H1 (cell line): ENCODE measurements at regions not wholly inside any gene's neighbourhood (a gene's known extent, or its start where the extent isn't known, plus 50 kb on each side); places are given as distances from the start of the nearest gene placed in this dataset.
"Not testable (repeated sequence)": the region's sequence is repeated elsewhere in the genome, so short reads cannot be mapped to it uniquely, and the experiment has no call there.

ENCODE experiments used
- CTCF ChIA-PET: fragments of 300-600 bp; sonication (Branson Sonifier 250); formaldehyde crosslinking; loops from one replicate; lab custom pipeline; 2021; ENCODE audit not compliant: partially characterized antibody; lab: Charles Lee
- POLR2A ChIA-PET: fragments of 300-600 bp; sonication (Branson Sonifier 250); formaldehyde crosslinking; loops from one replicate; lab custom pipeline; 2021; ENCODE audit warnings: inconsistent platforms; ENCODE audit not compliant: partially characterized antibody; lab: Charles Lee
- DNase-seq, 2 experiments: peaks; one replicate each; pipeline versions ENCODE4 v3.0.0 to v3.0.0-alpha.2; 2010 to 2022; ENCODE audit warnings: low spot score in 2 of 2, low read depth in 1 of 2, mixed read lengths in 1 of 2
- FAIRE-seq: peaks from 2 replicates; lab custom pipeline; 2011; peaks lifted over from hg19 to GRCh38; lab: Jason Lieb, UNC
- H2AFZ ChIP-seq: 2 replicates; pipeline ENCODE4 v1.8.1; 2012; ENCODE audit warnings: low read length, inconsistent platforms
- H2AK5ac ChIP-seq: 2 replicates; pipeline ENCODE4 v1.6.1; 2013; ENCODE audit warnings: low read depth, low read length
- H2BK120ac ChIP-seq: replicated peaks from 2 replicates; pipeline ENCODE3; 2013; ENCODE audit warnings: low read depth, low read length, inconsistent platforms
- H2BK12ac ChIP-seq: 2 replicates; pipeline ENCODE4 v1.6.1; 2013; ENCODE audit warnings: low read depth, low read length
- H2BK15ac ChIP-seq: 2 replicates; pipeline ENCODE4 v1.6.1; 2013; ENCODE audit warnings: low read length
- H2BK20ac ChIP-seq: 2 replicates; pipeline ENCODE4 v1.6.1; 2013; ENCODE audit warnings: low read length
- H2BK5ac ChIP-seq: 2 replicates; pipeline ENCODE4 v1.6.1; 2013; ENCODE audit warnings: low read depth, low read length
- H3K14ac ChIP-seq: 2 replicates; pipeline ENCODE4 v1.6.1; 2013; ENCODE audit warnings: inconsistent platforms; ENCODE audit not compliant: insufficient read length
- H3K18ac ChIP-seq: 2 replicates; pipeline ENCODE4 v1.6.1; 2013; ENCODE audit warnings: low read length; ENCODE audit errors: extremely low read depth
- H3K23ac ChIP-seq: 2 replicates; pipeline ENCODE4 v1.6.1; 2013; ENCODE audit warnings: inconsistent platforms; ENCODE audit not compliant: insufficient read length
- H3K23me2 ChIP-seq: 2 replicates; pipeline ENCODE4 v1.6.1; 2013; ENCODE audit warnings: low read depth, low read length
- H3K27ac ChIP-seq: 2 replicates; pipeline ENCODE4 v1.6.1; 2011; ENCODE audit warnings: low read depth, low read length, inconsistent platforms
- H3K27me3 ChIP-seq, 4 experiments: replicated peaks in 1 of 4; 1 replicate in 1 of 4; 2 replicates in 3 of 4; pipeline versions ENCODE4 v1.6.1 to v1.8.1; 2011 to 2013; ENCODE audit warnings: low read length in 3 of 4, mild to moderate bottlenecking in 3 of 4, inconsistent platforms in 2 of 4, mixed read lengths in 2 of 4, moderate library complexity in 1 of 4; ENCODE audit not compliant: control insufficient read depth in 3 of 4, insufficient read depth in 3 of 4; ENCODE audit errors: extremely low read depth in 1 of 4
- H3K36me3 ChIP-seq, 4 experiments: 2 replicates each; pipeline versions ENCODE4 v1.6.1 to v1.8.1; 2011 to 2013; ENCODE audit warnings: mild to moderate bottlenecking in 4 of 4, low read length in 3 of 4, moderate library complexity in 2 of 4, control low read depth in 1 of 4, inconsistent platforms in 1 of 4; ENCODE audit not compliant: insufficient read depth in 4 of 4, control insufficient read depth in 2 of 4
- H3K4ac ChIP-seq: replicated peaks from 2 replicates; pipeline ENCODE3; 2013; ENCODE audit warnings: low read length, low read depth, mixed read lengths, inconsistent platforms; ENCODE audit not compliant: insufficient read length
- H3K4me1 ChIP-seq, 4 experiments: replicated peaks in 1 of 4; 1 replicate in 1 of 4; 2 replicates in 3 of 4; pipeline versions ENCODE4 v1.6.1 to v1.8.1; 2011 to 2013; ENCODE audit warnings: low read length in 3 of 4, inconsistent platforms in 2 of 4, mixed read lengths in 1 of 4; ENCODE audit not compliant: insufficient read depth in 4 of 4, control insufficient read depth in 3 of 4
- H3K4me2 ChIP-seq, 2 experiments: 2 replicates each; pipeline versions ENCODE4 v1.6.1 to v1.8.1; 2011 to 2013; ENCODE audit warnings: low read depth in 2 of 2, low read length in 2 of 2, control low read depth in 1 of 2, inconsistent platforms in 1 of 2, mild to moderate bottlenecking in 1 of 2; ENCODE audit not compliant: insufficient read depth in 1 of 2
- H3K4me3 ChIP-seq, 4 experiments: fragments of 200-600, 300-600 bp in 1 of 4; sonication (generic), shearing (Covaris generic), sonication (Bioruptor Twin) in 1 of 4; 2 replicates each; pipeline versions ENCODE4 v1.5.1 to v1.8.1; 2011 to 2016; ENCODE audit warnings: low read length in 4 of 4, low read depth in 3 of 4, control low read depth in 2 of 4, inconsistent platforms in 2 of 4, mild to moderate bottlenecking in 2 of 4, mixed read lengths in 1 of 4, moderate library complexity in 1 of 4; ENCODE audit not compliant: insufficient read depth in 2 of 4; ENCODE audit errors: extremely low read depth in 1 of 4
- H3K56ac ChIP-seq: replicated peaks from 2 replicates; pipeline ENCODE3; 2013; ENCODE audit warnings: low read depth, mild to moderate bottlenecking, mixed read lengths, low read length, inconsistent platforms; ENCODE audit not compliant: insufficient read length
- H3K79me1 ChIP-seq: 2 replicates; pipeline ENCODE4 v1.6.1; 2013; ENCODE audit warnings: low read depth, low read length, control low read depth
- H3K79me2 ChIP-seq, 2 experiments: 2 replicates each; pipeline versions ENCODE4 v1.6.1 to v1.8.1; 2012 to 2013; ENCODE audit warnings: low read length in 2 of 2, mild to moderate bottlenecking in 2 of 2, inconsistent platforms in 1 of 2; ENCODE audit not compliant: insufficient read depth in 2 of 2, control insufficient read depth in 1 of 2
- H3K9ac ChIP-seq, 4 experiments: replicated peaks in 1 of 4; 1 replicate in 1 of 4; 2 replicates in 3 of 4; pipeline versions ENCODE4 v1.6.1 to v1.8.1; 2011 to 2013; ENCODE audit warnings: low read depth in 3 of 4, low read length in 3 of 4, control low read depth in 2 of 4, mild to moderate bottlenecking in 2 of 4, moderate library complexity in 2 of 4, inconsistent platforms in 1 of 4; ENCODE audit errors: extremely low read depth in 1 of 4
- H3K9me3 ChIP-seq, 2 experiments: 2 replicates each; pipeline versions ENCODE4 v1.6.1 to v1.8.1; 2012 to 2013; ENCODE audit warnings: mild to moderate bottlenecking in 2 of 2, moderate library complexity in 2 of 2, control low read depth in 1 of 2, inconsistent platforms in 1 of 2, low read depth in 1 of 2, low read length in 1 of 2, mixed read lengths in 1 of 2; ENCODE audit not compliant: insufficient read depth in 2 of 2
- H4K20me1 ChIP-seq, 2 experiments: replicated peaks in 1 of 2; 2 replicates each; pipeline versions ENCODE3 to v1.8.1; 2011 to 2013; ENCODE audit warnings: inconsistent platforms in 2 of 2, low read length in 2 of 2, mild to moderate bottlenecking in 1 of 2; ENCODE audit not compliant: insufficient read depth in 2 of 2, control insufficient read depth in 1 of 2
- H4K5ac ChIP-seq: 2 replicates; pipeline ENCODE4 v1.6.1; 2013; ENCODE audit warnings: low read length, low read depth, mixed read lengths, inconsistent platforms; ENCODE audit not compliant: insufficient read length
- H4K8ac ChIP-seq: 2 replicates; pipeline ENCODE4 v1.8.0; 2013; ENCODE audit warnings: mild to moderate bottlenecking, moderate library complexity, low read length, inconsistent platforms; ENCODE audit not compliant: insufficient read depth; ENCODE audit errors: extremely low read depth
- H4K91ac ChIP-seq: replicated peaks from 2 replicates; pipeline ENCODE3; 2013; ENCODE audit warnings: low read length, mixed read lengths, inconsistent platforms; ENCODE audit not compliant: insufficient read length
- WGBS, 2 experiments: shearing (Covaris generic) in 1 of 2; methylation state at CpG; one replicate each; pipeline versions ENCODE4 v1.1.6 to v1.1.7; 2013 to 2015; ENCODE audit warnings: low lambda C conversion rate in 2 of 2, mixed read lengths in 2 of 2, inconsistent platforms in 1 of 2, low coverage in 1 of 2, missing lambda C conversion rate in 1 of 2; ENCODE audit not compliant: insufficient replicate concordance in 2 of 2, insufficient coverage in 1 of 2, insufficient read length in 1 of 2; ENCODE audit errors: extremely low coverage in 1 of 2, missing lambda C conversion rate in 1 of 2; 5-methylcytosine and 5-hydroxymethylcytosine counted together

DNA sequence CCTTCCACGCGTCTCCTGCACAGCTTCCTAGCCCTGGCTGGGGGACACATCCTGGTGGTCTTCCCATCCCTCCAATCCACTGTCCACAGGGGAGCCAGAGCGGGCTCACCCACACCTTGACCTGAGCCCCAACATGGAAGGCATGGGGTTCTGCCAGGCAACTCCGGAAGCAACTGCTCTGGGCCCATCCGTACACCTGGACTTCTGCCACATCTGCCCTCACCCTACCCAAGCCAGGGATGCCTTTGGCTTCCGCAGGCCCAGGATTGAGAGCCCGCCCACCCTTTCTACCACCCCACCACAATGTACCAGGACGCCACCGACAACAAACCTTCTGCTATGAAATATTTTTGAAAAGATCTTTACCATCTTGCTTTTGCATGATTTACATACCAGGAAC, 89.8 kb downstream of the KCNJ18 start:
- H3K4me2 ChIP-seq, H4K5ac ChIP-seq, H4K20me1 ChIP-seq, H3K36me3 ChIP-seq, FAIRE-seq, H4K8ac ChIP-seq, H3K79me1 ChIP-seq, H2BK120ac ChIP-seq, H3K4me3 ChIP-seq, H3K14ac ChIP-seq, H4K91ac ChIP-seq, H3K79me2 ChIP-seq, H3K23ac ChIP-seq, H2AK5ac ChIP-seq, H2BK5ac ChIP-seq, H3K4ac ChIP-seq, H3K23me2 ChIP-seq, H3K27ac ChIP-seq, H3K27me3 ChIP-seq, H2BK12ac ChIP-seq, H2BK20ac ChIP-seq, POLR2A ChIA-PET, H3K4me1 ChIP-seq, CTCF ChIA-PET, H3K9ac ChIP-seq, H2BK15ac ChIP-seq, H3K56ac ChIP-seq, DNase-seq, H2AFZ ChIP-seq, H3K18ac ChIP-seq: not testable (repeated sequence)
- H3K9me3 ChIP-seq = peaks cover 9 to 57% of the 10 kb centered on the region in 2 experiments; a peak in 3 of 4 replicates
- WGBS, 2 experiments = 59% methylated on average over 3 of the region's 9 CpGs; no CpG with 5 or more reads in 1 of the 2 experiments

DNA sequence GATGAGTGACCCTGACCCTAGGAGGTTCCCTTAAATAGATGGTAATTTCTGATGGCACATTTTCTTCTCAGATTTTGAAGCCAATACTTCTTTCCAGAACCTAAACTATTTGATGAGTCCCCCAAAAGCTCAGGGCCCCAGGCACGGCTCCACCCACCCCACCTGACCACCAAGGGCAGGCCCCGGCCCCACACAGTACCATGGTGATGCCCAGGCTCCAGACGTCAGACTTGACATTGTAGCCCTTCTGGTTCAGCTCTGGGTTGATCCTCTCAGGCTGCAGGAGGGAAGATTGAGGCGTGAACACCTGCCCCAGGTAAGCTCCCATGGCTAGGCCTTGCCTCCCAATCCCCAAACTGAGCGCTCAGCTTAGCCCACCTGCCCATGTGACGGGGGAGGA, 90.3 kb downstream of the KCNJ18 start:
- H3K4me1 ChIP-seq, H2BK120ac ChIP-seq, H4K8ac ChIP-seq, H4K20me1 ChIP-seq, POLR2A ChIA-PET, H4K5ac ChIP-seq, H3K79me2 ChIP-seq, H3K9ac ChIP-seq, H2BK5ac ChIP-seq, H3K23me2 ChIP-seq, CTCF ChIA-PET, H2BK12ac ChIP-seq, H3K27ac ChIP-seq, H3K23ac ChIP-seq, H2AK5ac ChIP-seq, FAIRE-seq, H2BK20ac ChIP-seq, H3K27me3 ChIP-seq, H3K4ac ChIP-seq, H3K4me3 ChIP-seq, H4K91ac ChIP-seq, H3K14ac ChIP-seq, H3K4me2 ChIP-seq, H3K56ac ChIP-seq, H3K18ac ChIP-seq, H3K79me1 ChIP-seq, H2BK15ac ChIP-seq, H2AFZ ChIP-seq, H3K36me3 ChIP-seq, DNase-seq: not testable (repeated sequence)
- peaks cover 9 to 52% of the 10 kb centered on the region in 2 experiments; a peak in 3 of 4 replicates for H3K9me3 ChIP-seq
- 68% methylated on average over 5 of the region's 6 CpGs; no CpG with 5 or more reads in 1 of the 2 experiments for WGBS, 2 experiments
